ENCODE measurements at regions not wholly inside any gene's neighbourhood (a gene's known extent, or its start where the extent isn't known, plus 50 kb on each side); places are given as distances from the start of the nearest gene placed in this dataset.

DNA sequence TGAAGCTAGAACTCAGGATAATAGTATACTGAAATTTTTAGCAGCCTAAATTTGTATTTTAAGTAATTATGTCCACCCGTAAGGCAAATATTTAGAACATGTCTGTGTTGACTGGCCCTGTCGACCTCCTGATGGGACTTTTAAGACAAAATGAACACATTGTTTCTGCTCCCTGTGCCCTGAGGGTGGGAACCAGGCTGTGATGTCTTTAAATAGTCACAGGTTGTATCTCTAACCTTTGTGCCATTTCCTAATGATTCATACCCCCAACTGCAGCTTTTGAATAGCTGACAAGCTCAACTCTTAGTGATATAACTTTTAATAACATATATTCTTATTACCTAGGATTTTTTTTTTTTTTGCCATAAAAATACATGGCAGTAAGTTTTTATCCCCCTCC, 494.9 kb upstream of the AKR1E2 start:
- no peaks in the 10 kb centered on the region for H3K9me3 ChIP-seq
- DNase-seq (ENCODE audit: low spot score in 2 of 2) = no peak
- no peaks in the 10 kb centered on the region for H3K4me1 ChIP-seq
- H3K27me3 ChIP-seq = no peaks in the 10 kb centered on the region
- H3K36me3 ChIP-seq = no peaks in the 10 kb centered on the region
- H3K27ac ChIP-seq = no peak overlapping the region
- no peak for TF ChIP-seq EP300 (IDR thresholded peaks at IDR 0.05)
- TF ChIP-seq POLR2AphosphoS5 (IDR thresholded peaks at IDR 0.05) = no peak
- 64% methylated on average over 2 of the region's 2 CpGs for WGBS
- no peak overlapping the region for H3K4me3 ChIP-seq

DNA sequence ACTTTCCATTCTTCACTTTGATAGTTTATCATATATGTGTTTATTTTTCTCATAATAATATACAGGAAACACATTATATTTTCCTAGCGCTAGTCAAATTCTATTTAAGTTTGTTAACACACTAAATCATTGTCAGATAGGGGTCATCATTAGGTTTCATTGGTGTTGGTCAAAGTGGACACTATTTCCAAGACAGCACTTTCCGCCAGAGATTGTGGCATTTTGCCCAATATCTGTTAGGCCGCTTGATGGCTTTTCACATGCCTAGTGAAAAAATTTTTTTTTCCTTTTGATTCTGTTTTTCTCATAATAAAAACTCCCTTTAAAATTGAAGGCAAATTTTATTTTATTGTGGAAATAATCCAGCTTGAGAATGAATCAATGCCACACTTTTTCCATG, 495.4 kb upstream of the AKR1E2 start:
- DNase-seq (ENCODE audit: low spot score in 2 of 2) = no peak
- no peaks in the 10 kb centered on the region for H3K27me3 ChIP-seq
- H3K9me3 ChIP-seq = no peaks in the 10 kb centered on the region
- no peaks in the 10 kb centered on the region for H3K36me3 ChIP-seq
- H3K4me1 ChIP-seq = no peaks in the 10 kb centered on the region
- no peak for TF ChIP-seq POLR2AphosphoS5 (IDR thresholded peaks at IDR 0.05)
- TF ChIP-seq POLR2A (IDR thresholded peaks at IDR 0.05) = no peak
- no peak for TF ChIP-seq EP300 (IDR thresholded peaks at IDR 0.05)
- no peak overlapping the region for H3K27ac ChIP-seq
- H3K4me3 ChIP-seq = no peak overlapping the region
- 84% methylated on average over 3 of the region's 3 CpGs for WGBS

DNA sequence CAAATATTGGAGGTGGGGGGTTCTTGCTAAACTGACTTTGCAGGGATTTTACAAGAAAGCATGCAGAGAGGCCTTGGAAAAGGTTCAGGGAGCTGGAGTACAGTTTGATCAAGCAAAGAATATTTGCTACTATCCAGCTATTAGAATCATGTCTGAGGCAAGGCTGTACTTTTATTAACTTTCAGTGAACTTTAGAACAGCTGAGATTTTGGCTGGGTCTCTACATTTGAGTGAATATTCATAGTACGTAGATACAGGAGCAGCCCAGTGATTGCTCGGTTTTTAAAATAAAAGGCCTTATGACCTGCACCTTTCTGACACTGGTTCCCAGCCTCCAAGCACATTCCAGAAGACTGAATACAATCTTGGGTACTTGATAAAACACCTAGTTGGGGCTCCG, 496.8 kb upstream of the AKR1E2 start:
- Histone ChIP-seq H3K4me1 (no peaks in the 10 kb centered on the region), H3K36me3 (no peaks in the 10 kb centered on the region), H3K27ac (no peak overlapping the region), H3K27me3 (no peaks in the 10 kb centered on the region), H3K9me3 (no peaks in the 10 kb centered on the region), H3K4me3 (no peak overlapping the region)
- no peak for DNase-seq (ENCODE audit: low spot score in 2 of 2)
- 71% methylated on average over 3 of the region's 3 CpGs for WGBS
- TF ChIP-seq, protein P1, sequence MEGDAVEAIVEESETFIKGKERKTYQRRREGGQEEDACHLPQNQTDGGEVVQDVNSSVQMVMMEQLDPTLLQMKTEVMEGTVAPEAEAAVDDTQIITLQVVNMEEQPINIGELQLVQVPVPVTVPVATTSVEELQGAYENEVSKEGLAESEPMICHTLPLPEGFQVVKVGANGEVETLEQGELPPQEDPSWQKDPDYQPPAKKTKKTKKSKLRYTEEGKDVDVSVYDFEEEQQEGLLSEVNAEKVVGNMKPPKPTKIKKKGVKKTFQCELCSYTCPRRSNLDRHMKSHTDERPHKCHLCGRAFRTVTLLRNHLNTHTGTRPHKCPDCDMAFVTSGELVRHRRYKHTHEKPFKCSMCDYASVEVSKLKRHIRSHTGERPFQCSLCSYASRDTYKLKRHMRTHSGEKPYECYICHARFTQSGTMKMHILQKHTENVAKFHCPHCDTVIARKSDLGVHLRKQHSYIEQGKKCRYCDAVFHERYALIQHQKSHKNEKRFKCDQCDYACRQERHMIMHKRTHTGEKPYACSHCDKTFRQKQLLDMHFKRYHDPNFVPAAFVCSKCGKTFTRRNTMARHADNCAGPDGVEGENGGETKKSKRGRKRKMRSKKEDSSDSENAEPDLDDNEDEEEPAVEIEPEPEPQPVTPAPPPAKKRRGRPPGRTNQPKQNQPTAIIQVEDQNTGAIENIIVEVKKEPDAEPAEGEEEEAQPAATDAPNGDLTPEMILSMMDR (IDR thresholded peaks at IDR 0.05) = no peak
- TF ChIP-seq POLR2A (IDR thresholded peaks at IDR 0.05) = no peak
- no peak for TF ChIP-seq EP300 (IDR thresholded peaks at IDR 0.05)
- no peak for TF ChIP-seq POLR2AphosphoS5 (IDR thresholded peaks at IDR 0.05)

DNA sequence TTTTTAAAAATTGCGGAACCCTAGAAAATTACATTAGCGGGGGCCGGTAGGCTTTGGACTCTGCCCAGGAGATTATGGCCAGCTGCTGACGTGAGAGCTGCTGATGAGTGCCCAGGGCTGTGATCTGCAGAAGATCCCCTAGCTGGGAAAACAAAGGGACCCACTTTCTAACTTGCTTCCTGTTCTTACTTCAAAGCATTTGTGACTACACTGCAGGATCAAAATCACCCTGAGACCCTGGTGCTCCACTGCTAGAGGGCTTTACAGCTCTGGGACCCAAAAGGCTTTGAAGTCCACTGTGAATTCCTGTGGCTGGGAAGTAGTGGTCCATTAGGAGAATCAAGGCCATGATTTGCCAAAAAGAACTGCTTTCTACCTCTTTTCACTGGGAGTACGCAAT, 499.4 kb upstream of the AKR1E2 start:
- no peaks in the 10 kb centered on the region for H3K9me3 ChIP-seq
- H3K27ac ChIP-seq = no peak overlapping the region
- no peaks in the 10 kb centered on the region for H3K27me3 ChIP-seq
- WGBS = 98% methylated on average over 5 of the region's 5 CpGs
- H3K36me3 ChIP-seq = no peaks in the 10 kb centered on the region
- no peak overlapping the region for H3K4me3 ChIP-seq
- no peak for DNase-seq (ENCODE audit: low spot score in 2 of 2)
- H3K4me1 ChIP-seq = no peaks in the 10 kb centered on the region
- TF ChIP-seq EP300 (IDR thresholded peaks at IDR 0.05) = no peak
- TF ChIP-seq, protein P1 (IDR thresholded peaks at IDR 0.05) = no peak

DNA sequence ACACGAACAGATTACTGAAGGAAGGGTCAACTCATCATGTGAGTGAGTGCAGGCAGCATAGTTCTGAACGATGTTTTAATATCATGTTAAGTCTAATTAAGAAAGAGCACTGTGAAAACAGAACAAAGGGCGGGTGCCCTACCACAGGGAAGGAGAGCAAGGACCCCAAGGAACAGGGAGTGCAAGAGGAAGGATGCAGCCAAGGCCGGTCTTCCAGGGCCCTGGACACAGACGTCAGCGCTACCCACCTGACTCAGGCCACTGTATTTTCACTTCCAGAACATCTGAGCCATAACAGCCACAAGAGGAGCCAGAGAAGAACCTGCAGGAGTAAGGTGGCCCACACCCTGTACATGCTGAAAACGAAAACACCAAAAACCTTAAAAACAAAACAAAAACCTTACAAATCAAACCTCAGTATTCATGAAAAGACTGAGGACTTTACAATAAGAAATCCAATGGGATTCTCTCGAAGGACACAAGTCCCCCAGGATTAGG, 506.1 kb upstream of the AKR1E2 start:
- no peaks in the 10 kb centered on the region for H3K27me3 ChIP-seq
- TF ChIP-seq EP300 (IDR thresholded peaks at IDR 0.05) (no peak), POLR2AphosphoS5 (IDR thresholded peaks at IDR 0.05) (no peak), POLR2A (IDR thresholded peaks at IDR 0.05) (no peak)
- TF ChIP-seq, protein P1 (IDR thresholded peaks at IDR 0.05) = no peak
- DNase-seq (ENCODE audit: low spot score in 2 of 2) = no peak

DNA sequence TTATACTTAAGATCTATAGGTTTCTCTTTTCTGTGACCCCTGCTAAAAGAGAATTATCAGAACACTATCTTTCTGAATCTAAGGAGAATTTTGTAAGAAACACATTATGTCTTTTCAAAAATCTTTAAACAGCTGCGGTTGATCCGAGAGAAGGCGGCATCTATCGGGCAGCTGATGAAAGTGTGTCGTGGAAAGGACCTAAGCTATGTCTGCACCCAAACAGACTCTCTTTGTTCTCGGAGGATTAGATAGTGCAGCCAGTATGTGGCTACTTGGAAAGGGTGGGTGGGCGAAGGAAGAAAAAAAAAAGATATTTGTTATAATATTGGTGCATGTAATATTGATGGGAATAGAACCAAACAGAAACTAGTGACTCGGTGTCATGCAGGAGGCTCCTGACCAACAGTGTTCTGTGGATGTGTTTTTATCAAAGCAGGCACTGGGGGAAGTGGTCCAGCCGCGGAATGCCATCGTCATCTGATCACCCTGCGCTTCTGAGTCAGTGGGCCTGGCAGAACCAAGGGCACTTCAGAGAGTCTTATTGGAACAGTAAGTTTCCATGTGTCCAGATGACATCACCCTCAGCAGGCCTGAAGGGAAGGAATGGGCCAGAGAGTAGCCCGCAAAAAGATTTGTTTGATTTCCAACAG, 509.7 kb upstream of the AKR1E2 start:
- no peaks in the 10 kb centered on the region for H3K9me3 ChIP-seq
- H3K4me3 ChIP-seq = no peak overlapping the region
- H3K4me1 ChIP-seq = peaks cover 6% of the 10 kb centered on the region
- WGBS = 83% methylated on average over 13 of the region's 13 CpGs
- H3K27me3 ChIP-seq = no peaks in the 10 kb centered on the region
- no peak for TF ChIP-seq EP300 (IDR thresholded peaks at IDR 0.05)
- TF ChIP-seq, protein P1 (IDR thresholded peaks at IDR 0.05) = no peak
- TF ChIP-seq POLR2A (IDR thresholded peaks at IDR 0.05) = no peak
- peak in 1 of 2 donors; percentile 85 for DNase-seq (ENCODE audit: low spot score in 2 of 2)
- no peaks in the 10 kb centered on the region for H3K36me3 ChIP-seq
- peak overlapping the region; percentile 60 for H3K27ac ChIP-seq

More for the DNA sequence above, 506.1 kb upstream of the AKR1E2 start:
- Histone ChIP-seq H3K4me3 (no peak overlapping the region), H3K36me3 (no peaks in the 10 kb centered on the region), H3K9me3 (no peaks in the 10 kb centered on the region), H3K27ac (no peak overlapping the region), H3K4me1 (peaks cover 6% of the 10 kb centered on the region)
- 88% methylated on average over 8 of the region's 8 CpGs for WGBS
